Stimulated activated CD4-positive, alpha-beta T cell treated with anti-CD3 and anti-CD28 coated beads, TNF-alpha, amount 100 ng/mL, for 48 hours (primary cell): ENCODE measurements at regions not wholly inside any gene's neighbourhood (a gene's known extent, or its start where the extent isn't known, plus 50 kb on each side); places are given as distances from the start of the nearest gene placed in this dataset.
"Not testable (repeated sequence)": the region's sequence is repeated elsewhere in the genome, so short reads cannot be mapped to it uniquely, and the experiment has no call there.

Experiments
- DNase-seq, 3 donors: peaks; one replicate each; pipeline ENCODE4 v3.0.0-alpha.2; 2020; ENCODE audit warnings: low read depth in 3 of 3

- no peak for DNase-seq
These were observed 1267.0 kb upstream of the FLRT2 start for GRCh38 chr14:84262932-84263331.

GRCh38 chr14:84272290-84272721 is 1257.6 kb upstream of the FLRT2 start:
- DNase-seq: no peak

- no peak for DNase-seq
These were observed 1256.8 kb upstream of the FLRT2 start for GRCh38 chr14:84273181-84273580.

GRCh38 chr14:84282618-84283017 is 1247.3 kb upstream of the FLRT2 start:
- no peak for DNase-seq

GRCh38 chr14:84288781-84289180 is 1241.2 kb upstream of the FLRT2 start:
- DNase-seq: no peak

- no peak for DNase-seq
These were observed 1231.2 kb upstream of the FLRT2 start for GRCh38 chr14:84298663-84299195.

- DNase-seq: no peak
These were observed 1226.8 kb upstream of the FLRT2 start for GRCh38 chr14:84303140-84303539.

- DNase-seq: no peak
These were observed 1217.4 kb upstream of the FLRT2 start for GRCh38 chr14:84312551-84312950.

GRCh38 chr14:84323450-84323849 is 1206.5 kb upstream of the FLRT2 start:
- DNase-seq: no peak

- DNase-seq: no peak
These were observed 1206.0 kb upstream of the FLRT2 start for GRCh38 chr14:84323978-84324377.

GRCh38 chr14:84336433-84336832 is 1193.5 kb upstream of the FLRT2 start:
- no peak for DNase-seq

GRCh38 chr14:84340938-84341337 is 1189.0 kb upstream of the FLRT2 start:
- DNase-seq: no peak

- not testable (repeated sequence) for DNase-seq
These were observed 1188.1 kb upstream of the FLRT2 start for GRCh38 chr14:84341867-84342266.

- no peak for DNase-seq
These were observed 1186.3 kb upstream of the FLRT2 start for GRCh38 chr14:84343656-84344055.

- DNase-seq: no peak
These were observed 1178.3 kb upstream of the FLRT2 start for GRCh38 chr14:84351646-84352045.

- DNase-seq: no peak
These were observed 1168.5 kb upstream of the FLRT2 start for GRCh38 chr14:84361476-84361875.

- no peak for DNase-seq
These were observed 1154.7 kb upstream of the FLRT2 start for GRCh38 chr14:84375235-84375634.

GRCh38 chr14:84390010-84390409 is 1139.9 kb upstream of the FLRT2 start:
- DNase-seq: no peak

GRCh38 chr14:84397631-84398030 is 1132.3 kb upstream of the FLRT2 start:
- DNase-seq: no peak

- DNase-seq: no peak
These were observed 1130.5 kb upstream of the FLRT2 start for GRCh38 chr14:84399296-84399910.

- no peak for DNase-seq
These were observed 1128.3 kb upstream of the FLRT2 start for GRCh38 chr14:84401631-84402030.

- no peak for DNase-seq
These were observed 1126.4 kb upstream of the FLRT2 start for GRCh38 chr14:84403585-84403984.

- DNase-seq: no peak
These were observed 1125.7 kb upstream of the FLRT2 start for GRCh38 chr14:84404246-84404645.

GRCh38 chr14:84409435-84409834 is 1120.5 kb upstream of the FLRT2 start:
- no peak for DNase-seq
